Activated naive CD8-positive, alpha-beta T cell treated with anti-CD3 and anti-CD28 coated beads, Interleukin-2, amount 10 ng/mL, durations not matched to agents 7 days and 5 days (primary cell): ENCODE measurements at regions not wholly inside any gene's neighbourhood (a gene's known extent, or its start where the extent isn't known, plus 50 kb on each side); places are given as distances from the start of the nearest gene placed in this dataset. TPM values are rescaled to one million over a fixed set of nuclear protein-coding genes. Genes with fewer than 3 reads are reported as not detected.
"Not testable (repeated sequence)": the region's sequence is repeated elsewhere in the genome, so short reads cannot be mapped to it uniquely, and the experiment has no call there.

ENCODE experiments used
- ATAC-seq: fragments of 150-1000 bp; cut with Tn5 transposase; one replicate; pipeline ENCODE4 v1.10.0; 2021; ENCODE audit warnings: low read depth, moderate library complexity
- POLR2A ChIA-PET: fragments of 350-600 bp; sonication (Branson Sonifier 250); formaldehyde crosslinking; loops from one replicate; lab custom pipeline; 2021; ENCODE audit warnings: antibody characterized with exemption; lab: Charles Lee
- DNase-seq: peaks from one replicate; pipeline ENCODE4 v3.0.0; 2021
- H3K27ac Mint-ChIP-seq: one replicate; pipeline ENCODE4 v1.8.0; 2022; ENCODE audit warnings: mild to moderate bottlenecking, mixed read lengths
- H3K27me3 Mint-ChIP-seq: one replicate; pipeline ENCODE4 v1.8.0; 2022; ENCODE audit warnings: mild to moderate bottlenecking, moderate library complexity, mixed read lengths
- H3K36me3 Mint-ChIP-seq: one replicate; pipeline ENCODE4 v1.8.0; 2021; ENCODE audit warnings: mild to moderate bottlenecking, mixed read lengths
- H3K4me1 Mint-ChIP-seq: one replicate; pipeline ENCODE4 v1.8.0; 2021; ENCODE audit warnings: mixed read lengths
- H3K4me3 Mint-ChIP-seq: one replicate; pipeline ENCODE4 v1.8.0; 2022; ENCODE audit warnings: mild to moderate bottlenecking, moderate library complexity, mixed read lengths
- H3K9me3 Mint-ChIP-seq: one replicate; pipeline ENCODE4 v1.8.0; 2021; ENCODE audit warnings: mixed read lengths
- microRNA-seq: library from miRNA; unstranded; fragments of <30 nt; microRNA quantifications from one replicate; pipeline ENCODE4 v1.2.0, GENCODE V29; 2022

DNA sequence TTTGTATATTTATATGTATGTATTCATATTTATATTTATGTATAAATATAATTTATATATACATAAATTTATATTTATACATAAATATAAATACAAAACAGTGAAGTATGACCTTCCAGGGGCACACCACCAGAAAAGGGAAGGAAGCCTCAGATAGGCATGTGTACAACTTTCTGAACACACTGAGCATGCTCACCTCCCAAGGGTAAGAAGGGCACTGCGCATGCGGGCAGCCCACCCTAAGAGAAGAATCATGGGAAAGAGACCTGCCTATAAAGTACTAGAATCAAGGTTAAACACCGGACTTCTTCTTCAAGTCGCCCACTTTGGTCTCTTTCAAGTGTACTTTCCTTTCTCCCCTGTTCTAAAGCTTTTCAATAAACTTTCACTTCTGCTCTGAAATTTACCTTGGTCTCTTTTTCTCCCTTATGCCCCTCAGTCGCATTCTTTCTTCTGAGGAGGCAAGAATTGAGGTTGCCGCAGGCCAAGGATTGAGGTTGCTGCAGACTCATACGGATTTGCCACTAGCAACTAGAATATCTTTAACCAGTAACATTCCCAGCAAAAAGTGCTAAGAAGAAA, 600.3 kb downstream of the RPIA start:
- H3K27me3 Mint-ChIP-seq, H3K36me3 Mint-ChIP-seq, H3K27ac Mint-ChIP-seq, H3K9me3 Mint-ChIP-seq, ATAC-seq, H3K4me1 Mint-ChIP-seq, H3K4me3 Mint-ChIP-seq, DNase-seq, POLR2A ChIA-PET: not testable (repeated sequence)

DNA sequence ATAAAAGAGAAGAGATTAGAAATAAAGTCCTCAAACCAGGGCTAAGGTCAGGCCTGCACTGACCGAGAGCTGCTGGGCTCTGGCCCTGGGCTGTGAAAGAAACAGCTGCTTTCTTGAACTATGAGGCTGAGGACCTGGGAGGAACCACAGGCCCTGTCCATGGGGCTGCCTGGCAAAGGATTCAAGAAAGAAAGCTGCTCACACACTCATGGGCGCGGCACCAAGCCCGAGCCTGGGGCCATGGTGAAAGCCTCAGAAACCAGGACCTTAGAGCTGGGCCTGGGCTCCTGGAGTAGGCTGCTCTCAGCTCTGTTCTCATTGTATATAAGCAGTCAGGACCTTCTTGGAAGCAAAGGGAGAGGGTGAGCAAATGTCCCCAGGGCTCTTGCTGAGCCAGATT, 601.9 kb downstream of the RPIA start:
- H3K36me3 Mint-ChIP-seq, DNase-seq, H3K27ac Mint-ChIP-seq, ATAC-seq, H3K9me3 Mint-ChIP-seq, H3K4me1 Mint-ChIP-seq, POLR2A ChIA-PET, H3K27me3 Mint-ChIP-seq, H3K4me3 Mint-ChIP-seq: not testable (repeated sequence)

DNA sequence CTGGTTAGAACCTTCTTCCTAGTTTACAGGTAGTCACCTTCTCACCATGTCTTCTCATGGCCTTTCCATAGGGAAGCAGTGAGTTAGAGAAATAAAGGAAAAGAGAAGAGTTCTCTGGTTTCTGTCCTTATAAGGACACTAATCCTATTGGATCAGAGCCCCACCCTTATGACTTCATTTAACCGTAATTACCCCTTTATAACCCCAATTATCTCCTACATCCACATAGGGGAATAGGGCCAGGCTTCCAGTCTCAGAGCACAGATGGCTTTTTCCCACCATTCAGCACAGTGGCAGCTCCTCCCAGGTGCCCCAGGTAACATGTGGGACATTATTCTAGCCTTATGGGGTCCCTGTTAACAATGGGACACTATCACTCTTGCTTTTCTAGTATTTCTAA, 602.9 kb downstream of the RPIA start:
- POLR2A ChIA-PET, H3K27me3 Mint-ChIP-seq: not testable (repeated sequence)

DNA sequence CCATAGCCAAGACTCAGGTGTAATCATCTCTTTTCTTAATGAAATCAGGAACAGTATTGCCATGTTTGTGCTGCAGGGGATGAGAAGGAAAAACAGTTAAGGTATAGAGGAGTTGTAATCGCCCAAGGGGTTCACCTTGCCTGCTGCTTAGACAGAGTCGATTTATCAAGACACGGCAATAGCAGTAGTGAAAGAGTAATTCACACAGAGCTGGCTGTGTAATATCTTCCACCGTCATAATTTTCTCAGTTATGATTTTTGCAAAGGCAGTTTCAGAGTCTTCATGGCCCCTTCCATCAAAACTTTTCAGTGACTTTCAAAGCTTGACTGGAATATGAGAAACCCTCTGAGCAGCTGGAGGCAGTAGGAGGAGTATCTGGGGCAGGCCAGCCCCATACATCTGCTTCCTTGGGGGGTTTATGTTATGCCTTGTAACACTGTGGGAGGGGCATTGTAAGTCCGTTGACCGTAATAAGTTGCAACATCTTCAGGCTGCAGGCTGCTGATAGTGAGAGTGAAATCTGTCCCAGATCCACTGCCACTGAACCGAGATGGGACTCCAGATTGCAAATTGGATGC, 605.4 kb downstream of the RPIA start:
- DNase-seq, POLR2A ChIA-PET, H3K4me1 Mint-ChIP-seq, H3K27me3 Mint-ChIP-seq, H3K4me3 Mint-ChIP-seq, H3K27ac Mint-ChIP-seq, H3K9me3 Mint-ChIP-seq, H3K36me3 Mint-ChIP-seq, ATAC-seq: not testable (repeated sequence)

More for the DNA sequence above, 602.9 kb downstream of the RPIA start:
- H3K36me3 Mint-ChIP-seq, ATAC-seq, H3K9me3 Mint-ChIP-seq, H3K4me1 Mint-ChIP-seq, H3K27ac Mint-ChIP-seq, H3K4me3 Mint-ChIP-seq, DNase-seq: not testable (repeated sequence)

DNA sequence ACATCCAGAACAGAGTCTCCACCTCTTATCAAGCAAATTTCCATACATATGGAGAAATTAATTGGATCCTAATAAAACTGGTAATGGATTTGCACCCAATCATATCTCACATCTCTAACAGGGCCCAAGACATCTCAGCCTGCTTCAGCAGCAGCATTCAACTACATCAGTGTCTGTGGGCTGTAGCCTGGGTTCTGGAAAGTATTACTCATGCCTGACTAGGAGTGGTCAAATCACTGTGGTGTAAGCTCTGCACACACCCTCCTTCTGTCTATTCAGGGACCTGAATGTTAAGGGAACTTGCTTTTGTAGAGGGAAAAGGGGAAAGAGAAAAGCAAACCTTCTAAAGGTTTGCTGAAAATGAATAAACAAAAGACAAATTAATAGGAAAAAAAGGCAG, 607.7 kb downstream of the RPIA start:
- POLR2A ChIA-PET, H3K9me3 Mint-ChIP-seq, H3K27ac Mint-ChIP-seq, DNase-seq, H3K36me3 Mint-ChIP-seq, ATAC-seq, H3K4me3 Mint-ChIP-seq, H3K4me1 Mint-ChIP-seq, H3K27me3 Mint-ChIP-seq: not testable (repeated sequence)

DNA sequence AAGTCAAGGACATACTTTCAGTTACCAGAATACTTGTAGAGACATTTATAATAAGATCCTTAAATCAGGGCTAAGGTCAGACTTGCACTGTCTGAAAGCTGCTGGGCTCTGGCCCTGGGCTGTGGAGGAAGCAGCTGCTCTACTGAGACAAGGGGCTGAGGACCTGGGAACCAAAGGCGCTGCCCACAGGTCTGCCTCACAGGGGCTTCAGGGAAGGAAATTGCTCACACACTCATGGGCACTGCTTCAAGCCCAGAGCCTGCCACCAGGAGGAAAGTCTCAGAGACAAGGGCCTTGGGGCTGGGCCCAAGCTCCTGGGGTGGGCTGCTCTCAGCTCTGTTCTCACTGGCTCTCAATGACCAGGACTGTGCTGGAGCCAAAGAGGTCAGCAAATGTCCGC, 614.1 kb downstream of the RPIA start:
- H3K4me3 Mint-ChIP-seq, H3K9me3 Mint-ChIP-seq, DNase-seq, H3K27ac Mint-ChIP-seq, ATAC-seq, POLR2A ChIA-PET, H3K4me1 Mint-ChIP-seq, H3K27me3 Mint-ChIP-seq, H3K36me3 Mint-ChIP-seq: not testable (repeated sequence)

DNA sequence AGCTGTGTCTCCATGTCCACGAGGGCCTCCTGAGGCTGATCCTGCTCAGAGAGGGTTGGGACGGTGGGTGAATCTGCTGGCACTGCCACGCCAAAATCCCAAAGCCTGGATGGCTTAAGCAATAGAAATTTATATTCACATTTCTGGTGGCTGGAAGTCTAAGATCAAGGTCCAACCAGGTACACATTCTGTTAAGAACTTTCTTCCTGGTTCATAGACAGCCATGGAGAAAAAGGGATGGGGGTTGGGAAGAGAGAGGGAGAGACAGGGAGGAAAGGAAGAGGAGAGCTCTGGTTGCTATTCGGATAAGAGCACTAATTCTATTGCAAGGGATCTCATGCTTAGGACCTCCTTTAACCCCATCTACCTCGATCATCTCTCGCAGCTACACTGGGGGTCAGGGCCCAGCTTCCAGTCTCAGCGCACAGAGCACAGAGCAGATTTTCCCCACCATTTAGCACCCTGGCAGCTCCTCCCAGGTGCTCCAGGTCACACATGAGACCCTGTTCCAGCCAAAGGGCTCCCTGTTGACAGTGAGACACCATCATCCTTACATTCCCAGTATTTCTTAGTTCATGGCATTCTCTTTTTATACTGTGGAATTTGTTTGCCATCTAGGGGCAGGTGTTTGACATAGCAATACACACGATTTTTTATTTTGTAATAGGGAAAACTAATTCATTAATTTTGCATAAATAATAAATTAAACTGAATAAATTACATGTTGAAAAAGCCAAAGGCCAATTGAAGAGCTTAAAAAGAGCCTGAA, 615.6 kb downstream of the RPIA start:
- ATAC-seq, POLR2A ChIA-PET, H3K27ac Mint-ChIP-seq: not testable (repeated sequence)

DNA sequence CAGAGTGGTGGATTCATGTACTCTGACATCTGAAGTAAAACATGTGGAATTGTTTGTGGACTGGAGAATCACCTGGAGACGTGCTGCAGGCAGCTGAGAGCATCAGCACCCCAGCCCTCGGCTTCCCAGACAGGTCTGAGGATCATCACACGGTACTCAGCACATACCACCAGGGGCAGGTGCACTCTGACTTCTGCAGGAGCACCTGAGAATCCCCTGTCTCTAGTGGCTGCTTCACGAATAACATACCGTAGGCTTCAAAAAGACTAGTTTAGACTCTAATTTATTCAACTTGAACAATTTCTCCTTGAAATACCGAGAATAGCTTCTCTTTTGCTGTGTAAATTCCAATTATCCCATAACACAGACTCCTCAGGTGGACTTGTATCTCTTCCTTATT, 627.5 kb downstream of the RPIA start:
- DNase-seq, H3K36me3 Mint-ChIP-seq, POLR2A ChIA-PET, ATAC-seq, H3K27me3 Mint-ChIP-seq, H3K4me1 Mint-ChIP-seq, H3K9me3 Mint-ChIP-seq, H3K4me3 Mint-ChIP-seq, H3K27ac Mint-ChIP-seq: not testable (repeated sequence)

More for the DNA sequence above, 615.6 kb downstream of the RPIA start:
- H3K4me3 Mint-ChIP-seq, H3K9me3 Mint-ChIP-seq, DNase-seq, H3K36me3 Mint-ChIP-seq, H3K27me3 Mint-ChIP-seq, H3K4me1 Mint-ChIP-seq: not testable (repeated sequence)

DNA sequence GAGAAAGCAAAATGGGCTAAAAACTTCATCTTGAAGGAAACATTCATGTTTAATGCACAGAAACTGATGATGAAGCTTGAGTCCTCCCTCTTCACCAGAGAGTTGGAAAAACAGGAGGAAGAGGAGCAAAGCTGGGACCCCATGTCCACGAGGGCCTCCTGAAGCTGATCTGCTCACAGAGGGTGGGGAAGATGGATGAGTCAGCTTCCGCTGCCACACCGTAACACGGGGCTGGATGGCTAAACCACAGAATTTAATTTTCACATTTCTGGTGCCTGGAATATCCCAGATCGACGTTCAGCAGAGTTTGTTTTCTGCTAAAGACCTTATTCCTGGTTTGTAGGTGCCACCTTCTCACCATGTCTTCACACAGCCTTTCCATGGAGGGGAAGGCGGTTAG, 634.4 kb downstream of the RPIA start:
- H3K4me1 Mint-ChIP-seq, H3K4me3 Mint-ChIP-seq, ATAC-seq, POLR2A ChIA-PET, H3K27me3 Mint-ChIP-seq, DNase-seq, H3K27ac Mint-ChIP-seq, H3K36me3 Mint-ChIP-seq, H3K9me3 Mint-ChIP-seq: not testable (repeated sequence)

DNA sequence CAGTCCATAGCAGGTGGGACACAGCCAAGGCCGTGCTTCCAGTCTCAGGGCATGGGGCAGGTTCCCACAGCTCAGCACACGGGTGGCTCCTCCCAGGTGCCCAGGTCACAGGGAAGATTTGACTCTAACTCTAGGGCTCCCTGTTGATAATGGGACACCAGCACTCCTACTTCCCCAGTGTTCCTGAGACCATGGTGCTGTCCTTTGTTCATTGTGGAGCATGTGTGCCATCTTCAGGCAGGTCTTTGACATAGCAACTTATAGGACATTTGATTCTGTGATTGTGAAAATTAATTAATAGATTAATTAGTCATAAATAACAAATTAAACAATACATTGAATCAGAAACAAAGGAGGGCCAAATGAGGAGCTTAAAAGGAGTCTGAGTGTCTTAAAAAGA, 635.0 kb downstream of the RPIA start:
- H3K4me1 Mint-ChIP-seq, H3K36me3 Mint-ChIP-seq, H3K27ac Mint-ChIP-seq, POLR2A ChIA-PET, H3K9me3 Mint-ChIP-seq, H3K27me3 Mint-ChIP-seq, H3K4me3 Mint-ChIP-seq, ATAC-seq, DNase-seq: not testable (repeated sequence)

DNA sequence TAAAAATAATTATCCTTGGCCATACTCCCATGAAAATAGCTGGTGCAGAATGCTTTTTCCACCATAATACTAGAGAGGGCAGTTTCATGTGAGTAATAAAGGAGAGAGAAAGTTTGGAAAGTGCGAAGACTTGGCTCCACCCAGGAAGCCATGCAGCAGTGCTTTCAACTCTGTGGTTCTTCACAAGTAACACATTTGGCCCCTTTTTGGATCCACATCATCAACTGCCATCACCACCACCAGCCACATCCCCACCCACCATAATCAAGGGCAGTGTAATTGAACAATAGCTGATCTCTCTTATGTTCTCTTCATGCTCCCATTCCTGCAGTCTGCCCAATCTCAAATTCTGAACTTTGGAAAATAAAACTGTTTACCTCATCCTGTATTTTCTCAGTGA, 637.3 kb downstream of the RPIA start:
- H3K4me3 Mint-ChIP-seq, POLR2A ChIA-PET, H3K27me3 Mint-ChIP-seq, H3K9me3 Mint-ChIP-seq, ATAC-seq, H3K36me3 Mint-ChIP-seq, H3K27ac Mint-ChIP-seq, H3K4me1 Mint-ChIP-seq, DNase-seq: not testable (repeated sequence)

Small RNAs in the stretch of these regions (microRNA-seq; reads per million reads assigned to microRNA genes)
- not detected for gene MIR4436A
